Cardiac fibroblast (primary cell): ENCODE measurements at regions not wholly inside any gene's neighbourhood (a gene's known extent, or its start where the extent isn't known, plus 50 kb on each side); places are given as distances from the start of the nearest gene placed in this dataset.

Experiments
- DNase-seq, 2 donors: peaks; one replicate each; pipeline versions ENCODE4 v3.0.0 to v3.0.0-alpha.2; 2010; ENCODE audit warnings: low read depth in 2 of 2
- H3K4me3 ChIP-seq, 2 donors: replicated peaks in 1 of 2; 1 replicate in 1 of 2; 2 replicates in 1 of 2; pipeline ENCODE4 v1.5.1; 2011; ENCODE audit warnings: low read depth in 2 of 2, low read length in 2 of 2, mild to moderate bottlenecking in 2 of 2, moderate library complexity in 1 of 2
- TF ChIP-seq, protein P1 (sequence below): IDR thresholded peaks from one replicate; pipeline ENCODE4 v1.5.1; 2011; ENCODE audit warnings: low read depth, mild to moderate bottlenecking, low read length, inconsistent platforms

- DNase-seq, result peak; percentile 52 to 61
- H3K4me3 ChIP-seq, result no peak overlapping the region
Observed at GRCh38 chr6:54586251-54586650, 260.3 kb upstream of the FAM83B start.

GRCh38 chr6:54587277-54587676 lies 259.3 kb upstream of the FAM83B start:
- peak in 1 of 2 donors; percentile 28 for DNase-seq
- TF ChIP-seq, protein P1, sequence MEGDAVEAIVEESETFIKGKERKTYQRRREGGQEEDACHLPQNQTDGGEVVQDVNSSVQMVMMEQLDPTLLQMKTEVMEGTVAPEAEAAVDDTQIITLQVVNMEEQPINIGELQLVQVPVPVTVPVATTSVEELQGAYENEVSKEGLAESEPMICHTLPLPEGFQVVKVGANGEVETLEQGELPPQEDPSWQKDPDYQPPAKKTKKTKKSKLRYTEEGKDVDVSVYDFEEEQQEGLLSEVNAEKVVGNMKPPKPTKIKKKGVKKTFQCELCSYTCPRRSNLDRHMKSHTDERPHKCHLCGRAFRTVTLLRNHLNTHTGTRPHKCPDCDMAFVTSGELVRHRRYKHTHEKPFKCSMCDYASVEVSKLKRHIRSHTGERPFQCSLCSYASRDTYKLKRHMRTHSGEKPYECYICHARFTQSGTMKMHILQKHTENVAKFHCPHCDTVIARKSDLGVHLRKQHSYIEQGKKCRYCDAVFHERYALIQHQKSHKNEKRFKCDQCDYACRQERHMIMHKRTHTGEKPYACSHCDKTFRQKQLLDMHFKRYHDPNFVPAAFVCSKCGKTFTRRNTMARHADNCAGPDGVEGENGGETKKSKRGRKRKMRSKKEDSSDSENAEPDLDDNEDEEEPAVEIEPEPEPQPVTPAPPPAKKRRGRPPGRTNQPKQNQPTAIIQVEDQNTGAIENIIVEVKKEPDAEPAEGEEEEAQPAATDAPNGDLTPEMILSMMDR, result no peak
- no peak overlapping the region for H3K4me3 ChIP-seq

More at GRCh38 chr6:54586251-54586650, 260.3 kb upstream of the FAM83B start:
- TF ChIP-seq, protein P1, result no peak

DNA sequence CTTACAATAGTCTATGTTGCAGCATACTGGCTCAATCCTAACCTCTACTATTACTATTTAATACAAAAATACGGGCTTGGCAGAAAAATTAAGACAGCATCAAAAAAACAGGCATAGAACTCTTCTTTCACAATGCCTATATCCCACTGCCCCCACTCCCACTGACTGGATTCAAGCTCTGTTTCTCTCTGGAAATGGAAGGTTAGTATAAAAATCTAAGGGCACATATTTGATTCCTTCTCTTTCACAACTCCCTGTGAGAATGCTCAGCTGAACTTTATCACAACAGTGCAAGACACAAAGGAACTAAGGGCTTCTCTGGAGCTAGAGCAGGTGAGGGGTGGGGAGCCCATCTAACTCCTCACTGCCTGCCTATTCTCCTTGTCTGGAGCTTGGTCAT lies 258.4 kb upstream of the FAM83B start:
- peak in 1 of 2 donors; percentile 35 for DNase-seq
- TF ChIP-seq, protein P1, result no peak
- no peak overlapping the region for H3K4me3 ChIP-seq

DNA sequence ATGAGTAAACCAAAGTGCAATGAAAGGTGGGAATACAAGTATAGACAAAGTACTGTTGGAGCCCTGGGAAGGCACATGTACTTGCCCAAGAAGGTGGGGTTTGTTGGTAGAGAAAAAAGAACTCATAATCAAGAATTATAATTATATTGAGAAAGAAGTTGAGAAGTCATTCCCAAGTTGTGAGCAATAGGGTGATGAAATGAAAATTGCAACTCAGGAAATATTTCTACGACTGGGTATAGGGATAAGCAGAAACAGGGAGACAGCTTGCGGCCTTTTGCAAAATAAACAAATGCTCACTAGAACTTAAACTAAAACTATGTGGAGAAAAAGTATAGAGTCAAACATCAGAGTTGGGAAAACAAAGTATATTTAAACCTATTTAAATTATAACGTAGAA lies 250.7 kb upstream of the FAM83B start:
- TF ChIP-seq, protein P1, result no peak
- DNase-seq, result peak; percentile 47 to 69
- no peak overlapping the region for H3K4me3 ChIP-seq

- peak; percentile 23 to 48 for DNase-seq
- no peak overlapping the region for H3K4me3 ChIP-seq
- TF ChIP-seq, protein P1, result no peak
Observed at GRCh38 chr6:54598787-54599313, 247.7 kb upstream of the FAM83B start.

DNA sequence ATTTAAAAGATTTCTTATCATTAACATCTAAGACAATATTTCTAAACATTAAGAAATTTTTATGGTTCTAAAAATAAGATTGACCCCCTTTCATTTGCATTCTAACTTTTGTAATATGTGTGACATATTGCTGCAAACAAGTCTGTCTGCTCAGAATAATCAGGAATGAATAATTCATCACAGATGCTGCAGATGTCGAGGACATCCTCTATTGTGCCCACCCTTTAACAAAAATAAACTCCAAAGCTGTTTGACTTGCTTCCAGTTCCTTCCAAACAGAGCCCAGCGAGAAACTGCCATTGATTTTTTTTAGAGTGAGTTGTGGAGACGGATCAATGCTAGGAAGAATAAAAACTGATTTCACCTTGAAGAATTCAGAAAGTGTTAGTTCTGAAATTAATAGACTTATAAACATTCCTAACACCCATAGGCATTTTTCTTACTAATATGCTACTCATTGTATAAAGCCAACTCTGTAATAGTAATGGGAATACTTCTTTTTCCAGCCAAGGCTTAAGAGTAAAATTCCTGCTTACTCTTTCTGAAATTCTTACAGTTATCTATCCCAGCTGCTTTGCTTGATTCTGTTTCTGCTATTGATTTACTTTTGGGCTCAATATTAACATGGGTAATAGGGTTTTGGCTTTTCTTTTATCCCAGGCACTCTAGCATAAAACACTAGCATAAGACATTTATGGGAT lies 244.8 kb upstream of the FAM83B start:
- no peak for DNase-seq
- no peak overlapping the region for H3K4me3 ChIP-seq
- TF ChIP-seq, protein P1, result no peak
